T47D (cell line): ENCODE measurements at regions not wholly inside any gene's neighbourhood (a gene's known extent, or its start where the extent isn't known, plus 50 kb on each side); places are given as distances from the start of the nearest gene placed in this dataset.

ENCODE experiments used
- DNase-seq, 2 experiments: peaks; one replicate each; pipeline versions ENCODE4 v3.0.0 to v3.0.0-alpha.2; 2011 to 2012; ENCODE audit warnings: low read depth in 1 of 2, low spot score in 1 of 2
- JUND ChIP-seq: IDR thresholded peaks from 2 replicates; pipeline ENCODE4 v1.6.1; 2012; ENCODE audit warnings: low read depth
- in situ Hi-C: cut with HindIII; loops from 2 replicates; pipeline ENCODE4 v1.10.0; 2016; ENCODE audit warnings: low sequenced_read_pairs, low pct_unique_long_range_greater_than_20kb

DNA sequence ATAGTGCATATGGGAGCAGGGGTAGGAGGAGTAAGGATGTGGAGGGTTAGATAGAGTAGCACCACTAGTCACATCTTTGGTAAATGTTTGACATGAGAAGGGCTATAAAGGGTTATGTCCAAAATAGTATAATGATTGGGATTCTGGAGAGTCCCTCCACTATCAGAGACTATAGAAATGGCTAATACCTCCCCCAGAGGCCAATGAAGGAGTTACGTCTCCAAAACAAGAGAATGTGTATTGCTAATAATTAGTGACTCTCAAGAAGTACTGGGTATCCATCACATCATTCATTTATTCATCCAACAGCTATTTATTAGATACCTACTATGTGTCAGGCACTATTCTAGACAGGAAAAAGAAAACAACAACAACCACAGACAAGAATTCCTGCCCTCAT is 203.7 kb upstream of the UMPS start:
- DNase-seq = no peak
- in situ Hi-C loops = no loop called here
- no peak for TF ChIP-seq JUND

DNA sequence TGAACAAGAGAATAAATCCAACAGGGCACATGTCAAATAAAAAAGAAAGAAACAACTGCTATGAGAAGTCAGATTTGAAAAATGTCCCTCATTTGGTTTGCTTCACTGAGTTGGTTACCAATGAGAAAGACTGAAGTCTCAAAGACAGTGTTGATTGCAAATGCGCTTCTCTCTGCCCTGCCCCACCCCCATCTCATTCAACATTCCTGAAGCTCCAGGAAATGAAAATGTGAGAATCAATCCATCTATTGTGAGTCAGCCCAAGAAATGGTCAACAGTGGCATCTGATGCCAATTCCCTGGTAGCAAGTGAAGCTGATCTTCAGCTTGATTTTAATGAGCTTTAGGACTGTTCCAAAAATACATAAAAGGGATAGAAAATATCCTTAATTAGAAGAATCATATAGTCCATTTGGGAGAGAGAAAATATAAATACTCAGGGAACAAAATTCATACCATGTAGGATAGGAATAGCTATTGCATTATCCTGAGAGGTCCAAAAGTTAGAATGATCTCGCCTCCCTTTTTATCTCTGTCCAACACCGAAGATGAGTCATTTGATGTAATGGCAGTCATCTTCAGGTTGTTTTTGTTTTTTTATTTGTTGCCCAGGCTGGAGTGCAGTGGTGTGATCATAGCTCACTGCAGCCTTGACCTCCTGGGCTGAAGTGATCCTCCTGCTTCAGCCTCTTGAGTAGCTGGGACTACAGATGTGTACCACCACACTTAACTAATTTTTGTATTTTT is 200.3 kb upstream of the UMPS start:
- in situ Hi-C loops = no loop called here
- DNase-seq = no peak
- no peak for TF ChIP-seq JUND

DNA sequence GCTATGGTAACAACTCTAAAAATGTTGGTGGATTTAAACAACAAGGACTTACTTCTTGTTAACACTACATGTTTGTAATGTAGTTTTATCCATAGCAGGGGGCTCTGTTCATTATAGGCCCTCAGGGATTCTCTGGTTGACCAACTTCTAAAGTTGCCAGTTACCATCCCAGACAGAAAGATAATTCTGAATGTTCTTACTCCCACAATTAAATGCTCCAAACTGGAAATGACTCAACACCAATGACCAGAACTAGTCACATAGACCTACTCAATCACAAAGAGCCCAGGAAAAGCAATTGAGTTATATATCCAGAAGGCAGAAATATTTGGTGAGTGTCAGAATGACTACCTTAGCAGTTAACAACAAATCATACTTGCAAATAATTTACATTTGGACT is 199.3 kb upstream of the UMPS start:
- DNase-seq = no peak
- no peak for TF ChIP-seq JUND
- in situ Hi-C loops = no loop called here

DNA sequence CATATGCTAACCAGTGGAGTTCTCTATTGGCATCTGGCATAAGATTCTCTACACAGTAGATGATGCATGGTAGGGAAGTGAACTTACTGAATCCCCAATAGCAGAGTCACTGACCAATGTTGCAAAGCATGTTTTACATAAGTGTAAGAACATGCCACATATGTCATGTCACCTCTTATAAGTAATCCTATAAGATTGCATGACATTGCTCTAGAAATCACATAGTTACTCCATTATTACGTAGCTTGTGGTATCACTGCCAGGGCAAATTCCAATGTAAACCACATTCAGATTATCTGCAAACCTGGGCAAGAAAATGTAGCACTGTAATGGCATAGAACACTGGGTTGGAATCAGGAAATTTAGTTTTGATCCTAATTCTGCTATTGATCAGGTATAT is 198.2 kb upstream of the UMPS start:
- in situ Hi-C loops = no loop called here
- TF ChIP-seq JUND = no peak
- DNase-seq = no peak

DNA sequence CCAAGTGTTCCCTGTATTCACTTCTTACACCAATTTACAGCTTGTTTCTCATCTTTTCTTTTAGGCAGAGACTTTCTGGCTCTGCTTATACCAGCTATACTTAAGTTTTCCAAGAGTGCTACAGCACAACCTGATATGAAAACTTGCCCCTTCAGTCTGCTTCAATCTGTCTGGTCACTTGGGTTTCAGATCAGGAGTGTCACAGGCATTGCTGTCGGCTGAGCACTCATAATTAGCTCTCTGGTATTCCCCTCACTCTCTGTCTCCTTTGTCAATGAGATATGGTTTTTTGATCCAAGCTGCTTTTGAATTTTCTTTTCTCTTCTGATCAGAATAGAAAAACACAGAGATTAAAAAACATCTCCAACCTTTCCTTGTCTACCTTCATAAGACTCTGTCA is 194.9 kb upstream of the UMPS start:
- in situ Hi-C loops = no loop called here
- DNase-seq = no peak
- TF ChIP-seq JUND = no peak

DNA sequence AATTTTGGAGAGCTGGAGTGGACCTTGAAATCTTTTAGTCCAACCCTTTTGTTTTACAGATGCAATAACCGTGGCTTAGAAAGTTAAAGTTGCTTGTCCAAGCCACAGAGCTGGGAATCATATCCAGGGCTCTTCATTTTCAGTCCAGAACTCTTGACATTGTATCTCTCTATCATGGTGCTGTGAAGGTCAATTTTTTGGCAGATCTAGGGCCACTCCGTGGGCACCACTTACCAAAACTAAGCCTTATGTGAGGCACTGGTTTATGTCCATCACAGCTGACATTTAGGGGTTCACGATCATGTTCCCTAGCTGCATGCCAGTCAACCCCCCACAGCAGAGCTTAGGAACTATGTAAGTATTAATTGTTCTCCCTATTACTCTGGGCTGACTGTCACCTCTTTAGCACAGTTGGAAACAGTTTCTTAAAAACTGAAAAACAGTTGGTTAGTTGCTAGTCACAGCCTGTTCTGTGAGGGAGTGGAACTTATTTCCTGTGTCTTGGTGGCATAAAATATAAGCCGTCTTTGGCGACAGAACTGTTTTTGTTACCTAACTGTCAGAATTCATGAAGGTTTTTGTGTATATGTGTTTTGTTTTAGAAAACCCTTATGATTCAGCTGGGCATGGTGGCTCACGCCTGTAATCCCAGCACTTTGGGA is 189.6 kb upstream of the UMPS start:
- no peak for TF ChIP-seq JUND
- no peak for DNase-seq
- in situ Hi-C loops = no loop called here

DNA sequence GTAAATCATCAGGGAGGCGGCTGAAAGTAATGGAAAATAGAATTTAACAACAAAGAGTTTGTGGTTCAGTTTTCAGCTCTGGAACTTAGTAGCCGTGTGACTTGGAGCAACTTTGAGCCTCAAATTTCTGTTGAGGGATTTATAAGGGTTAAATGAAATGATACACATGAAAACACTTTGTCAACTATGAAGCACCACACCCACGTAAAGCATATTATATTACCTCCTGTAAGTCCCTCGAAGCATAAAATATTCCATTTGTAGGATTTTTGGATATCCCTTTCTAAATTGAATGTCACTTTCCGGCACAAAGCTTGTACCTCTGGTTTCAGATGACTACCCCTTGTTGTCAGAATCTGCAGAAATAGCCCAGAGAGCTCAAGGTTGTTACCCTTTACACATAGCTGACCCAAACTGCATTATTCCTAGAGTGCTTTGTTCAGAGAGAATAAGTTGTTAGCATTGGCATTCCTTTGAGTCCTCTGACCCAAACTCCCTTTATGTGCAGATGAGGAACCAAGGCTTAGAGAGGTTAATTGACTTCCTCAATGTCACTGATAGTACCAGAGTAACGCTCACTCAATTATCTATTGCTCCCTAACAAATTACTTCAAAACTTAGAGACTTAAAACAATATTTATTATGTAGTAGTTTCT is 187.9 kb upstream of the UMPS start:
- no peak for TF ChIP-seq JUND
- in situ Hi-C loops = no loop called here
- DNase-seq = no peak

DNA sequence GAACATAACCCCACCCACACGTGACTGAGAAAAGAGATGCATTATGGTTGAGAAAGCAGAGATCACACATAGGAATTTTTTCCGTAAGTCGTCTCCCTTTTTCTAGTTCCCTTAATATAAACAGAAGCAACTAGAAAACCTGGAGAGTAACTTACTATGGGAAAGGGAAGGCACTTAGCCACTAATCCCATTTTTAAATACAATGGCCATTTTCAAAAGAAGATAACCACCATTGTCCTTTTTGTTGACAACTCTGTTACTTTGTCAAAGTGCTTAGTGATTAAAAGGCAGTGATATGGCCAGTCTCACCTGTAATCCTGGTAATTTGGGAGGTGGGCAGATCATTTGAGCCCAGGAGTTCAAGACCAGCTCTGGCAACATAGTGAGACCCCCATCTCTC is 184.4 kb upstream of the UMPS start:
- DNase-seq = no peak
- in situ Hi-C loops = no loop called here
- no peak for TF ChIP-seq JUND

DNA sequence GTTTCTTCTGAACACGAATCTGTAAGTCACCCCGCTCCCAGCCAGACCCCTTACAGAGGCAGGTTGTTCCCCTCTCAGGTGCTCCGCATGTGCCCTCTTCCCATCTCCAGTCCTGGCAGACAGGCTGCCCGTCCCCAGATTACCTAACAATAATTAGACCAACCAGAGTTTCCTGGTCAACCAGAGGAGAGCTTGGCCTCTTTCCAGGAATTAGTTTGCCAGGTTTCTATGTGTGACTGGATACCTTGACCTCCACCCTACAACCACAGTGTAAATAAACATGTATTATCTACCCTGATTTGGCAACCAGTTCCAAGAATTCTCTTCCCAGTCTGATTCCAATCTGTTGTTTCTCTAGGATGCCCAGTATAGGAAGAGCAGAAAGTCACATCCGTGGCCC is 178.0 kb upstream of the UMPS start:
- peak in 1 of 2 experiments; percentile 86 for DNase-seq
- TF ChIP-seq JUND = peak; percentile 25; the same call in 1 of the 2 replicates
- in situ Hi-C loops = no loop called here

DNA sequence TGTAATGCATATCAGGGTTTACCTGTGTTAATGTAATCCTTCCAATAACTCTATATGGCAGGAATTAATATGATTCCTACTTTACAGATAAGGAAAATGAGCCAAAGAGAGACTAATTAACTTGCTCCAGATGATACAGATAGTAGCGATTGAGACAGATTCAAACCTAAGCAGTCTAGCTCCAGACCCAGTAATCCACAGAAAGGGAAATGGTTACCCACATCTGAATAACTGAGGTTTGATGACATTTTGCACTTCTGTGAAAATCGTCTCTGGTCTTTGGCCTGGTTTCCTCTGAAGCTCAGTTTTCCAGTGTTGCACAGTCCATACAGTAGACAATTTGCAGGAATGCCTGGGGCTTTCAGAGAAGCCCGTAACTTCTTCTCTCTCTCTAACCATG is 177.1 kb upstream of the UMPS start:
- in situ Hi-C loops = no loop called here
- no peak for DNase-seq
- no peak for TF ChIP-seq JUND

DNA sequence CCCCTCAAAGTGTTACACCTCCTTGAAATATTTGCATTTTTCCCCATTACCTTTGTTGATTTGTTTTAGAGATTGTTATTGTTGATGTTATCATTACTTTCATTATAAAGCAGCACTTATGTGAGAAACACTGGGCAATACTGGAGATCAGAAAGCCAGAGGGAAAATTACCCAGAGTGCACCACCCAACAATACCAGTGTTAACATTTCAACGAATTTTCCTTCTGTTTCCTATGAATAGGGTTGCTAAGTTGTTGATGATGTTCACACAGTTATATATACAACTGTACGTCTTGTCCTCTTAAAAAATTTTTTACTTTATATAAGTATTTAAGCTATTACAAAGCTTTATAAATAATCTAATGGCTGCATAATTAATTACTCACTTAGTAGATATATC is 173.6 kb upstream of the UMPS start:
- in situ Hi-C loops = no loop called here
- no peak for DNase-seq
- TF ChIP-seq JUND = no peak

DNA sequence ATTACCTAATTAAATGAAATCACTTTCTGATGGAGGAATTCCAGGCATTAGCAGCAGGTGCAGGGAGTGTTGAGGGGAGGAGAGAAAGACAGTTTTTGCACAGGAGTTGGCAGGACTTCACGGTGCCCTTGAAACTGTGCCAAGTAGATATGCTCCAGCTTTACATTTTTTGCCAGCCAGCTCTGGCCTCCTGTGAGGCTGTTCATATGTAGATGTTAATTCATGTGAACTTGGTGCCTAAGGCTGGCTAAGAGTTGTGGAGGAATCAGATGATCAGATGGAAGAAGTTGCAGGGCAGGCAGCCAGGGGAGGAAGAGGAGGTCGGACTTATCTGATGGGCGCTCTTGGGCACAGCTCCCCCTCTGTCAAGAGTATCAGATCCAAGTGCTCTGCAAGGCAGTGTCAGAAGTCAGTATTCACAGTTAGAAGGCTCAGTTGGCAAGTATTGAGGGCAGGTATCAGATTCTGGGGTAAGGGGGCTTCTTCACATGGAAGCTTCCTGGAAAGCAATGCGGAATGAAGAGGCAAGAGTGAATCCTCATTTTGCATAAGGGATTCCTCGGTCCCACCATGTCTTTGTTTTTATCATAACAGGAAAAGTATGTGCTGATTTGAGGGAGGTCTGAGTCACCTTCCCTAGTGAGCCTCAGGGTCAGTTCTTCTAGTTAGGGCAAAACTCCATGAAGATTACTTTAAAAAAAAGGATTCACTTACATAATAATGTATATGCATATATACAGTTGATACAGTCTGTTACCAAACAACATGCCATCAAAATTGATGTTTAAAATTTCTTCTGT is 172.6 kb upstream of the UMPS start:
- DNase-seq = no peak
- in situ Hi-C loops = no loop called here
- TF ChIP-seq JUND = no peak
